ENCODE measurements at regions not wholly inside any gene's neighbourhood (a gene's known extent, or its start where the extent isn't known, plus 50 kb on each side); places are given as distances from the start of the nearest gene placed in this dataset.

DNA sequence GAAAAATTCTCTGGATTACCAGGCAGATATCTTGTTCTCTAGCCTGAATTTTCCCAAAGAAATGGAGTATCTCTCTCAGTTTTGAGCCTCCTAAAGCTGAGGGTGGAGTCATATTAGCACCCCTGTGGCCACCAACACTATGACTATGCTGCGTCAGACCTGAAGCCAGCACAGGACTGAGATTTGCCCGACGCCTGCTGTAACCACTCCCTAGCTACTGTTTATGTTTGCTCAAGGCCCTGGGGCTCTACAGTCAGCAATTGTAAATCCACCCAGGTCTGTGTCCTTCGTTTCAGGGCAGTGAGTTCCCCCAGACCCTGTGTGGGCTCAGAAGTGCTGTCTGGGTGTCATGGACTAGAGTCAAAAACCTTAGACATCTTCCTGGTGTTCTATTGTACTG is 61.4 kb downstream of the ZXDA start:
- DNase-seq (ENCODE audit: extremely low read depth in 1 of 2, low read depth in 1 of 2): no peak

DNA sequence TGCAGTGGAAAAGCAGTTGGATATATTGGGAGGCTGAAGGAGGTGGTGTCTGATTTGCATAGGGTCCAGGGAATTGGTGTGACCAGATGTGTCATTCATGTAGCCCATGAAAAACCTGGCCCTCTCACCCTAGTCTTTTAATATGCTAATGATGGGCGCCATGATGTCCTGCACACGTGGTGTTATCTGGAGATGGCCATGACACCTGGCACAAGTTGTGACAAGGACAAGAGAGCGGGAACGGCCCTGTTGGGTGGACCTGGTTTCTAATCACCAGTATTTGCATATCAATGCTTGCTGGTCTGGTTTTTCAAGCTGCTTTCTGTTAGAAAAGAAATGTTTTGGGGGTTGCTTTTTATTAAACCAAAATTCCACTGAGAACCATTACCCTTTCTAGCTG is 87.4 kb downstream of the ZXDA start:
- no peak for DNase-seq (ENCODE audit: extremely low read depth in 1 of 2, low read depth in 1 of 2)

DNA sequence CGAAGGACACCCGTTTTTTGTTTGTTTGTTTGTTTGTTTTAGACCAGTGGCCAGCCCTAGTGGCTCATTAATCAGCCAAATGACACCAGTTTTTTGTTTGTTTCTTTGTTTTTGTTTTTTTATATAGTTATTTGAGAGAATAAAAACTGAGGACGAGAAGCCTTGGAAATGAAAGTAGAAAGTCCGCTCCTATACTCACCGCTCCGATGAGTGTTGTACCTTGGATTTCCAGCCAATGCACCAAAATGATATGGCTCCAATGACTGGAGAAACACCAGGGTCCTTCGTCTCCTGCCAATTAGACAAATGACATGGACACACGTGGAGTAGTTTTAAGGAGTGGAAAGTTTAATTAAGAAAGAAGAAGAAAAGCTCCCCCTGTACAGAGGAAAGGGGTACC is 87.9 kb downstream of the ZXDA start:
- DNase-seq (ENCODE audit: extremely low read depth in 1 of 2, low read depth in 1 of 2): no peak

DNA sequence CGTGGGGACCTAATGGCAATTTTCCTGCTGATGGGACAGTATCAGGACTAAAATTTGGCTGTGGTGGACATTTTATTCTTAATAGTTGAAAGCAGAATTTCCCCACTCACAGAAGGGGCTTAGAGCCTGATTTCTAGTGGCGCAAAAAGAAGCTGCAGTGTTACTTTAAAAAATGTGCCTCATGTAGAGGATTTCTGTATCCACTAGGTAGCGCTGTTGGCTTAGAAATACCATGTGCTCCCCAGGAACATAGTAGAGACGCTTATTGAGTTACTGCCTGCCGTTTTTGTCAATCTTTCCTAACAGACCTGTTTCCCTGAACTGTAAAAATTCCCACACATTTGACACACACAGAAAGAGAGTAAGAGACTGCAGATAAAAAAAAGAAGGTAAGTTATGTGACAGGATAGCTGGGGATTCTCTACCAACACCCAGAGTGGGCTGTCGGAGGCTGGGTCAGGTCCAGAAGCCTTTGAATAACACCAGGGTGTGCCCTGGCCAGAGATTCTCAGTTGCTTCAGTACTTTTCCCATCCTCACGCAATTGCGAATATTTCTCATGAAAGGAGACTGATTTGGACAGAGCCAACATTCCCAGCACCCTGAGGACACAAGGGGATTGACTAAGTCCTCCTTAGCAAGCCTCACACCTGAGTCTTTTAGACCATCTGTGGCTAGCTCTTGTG is 88.4 kb downstream of the ZXDA start:
- peak in 1 of 2 donors; percentile 3 for DNase-seq (ENCODE audit: extremely low read depth in 1 of 2, low read depth in 1 of 2)

DNA sequence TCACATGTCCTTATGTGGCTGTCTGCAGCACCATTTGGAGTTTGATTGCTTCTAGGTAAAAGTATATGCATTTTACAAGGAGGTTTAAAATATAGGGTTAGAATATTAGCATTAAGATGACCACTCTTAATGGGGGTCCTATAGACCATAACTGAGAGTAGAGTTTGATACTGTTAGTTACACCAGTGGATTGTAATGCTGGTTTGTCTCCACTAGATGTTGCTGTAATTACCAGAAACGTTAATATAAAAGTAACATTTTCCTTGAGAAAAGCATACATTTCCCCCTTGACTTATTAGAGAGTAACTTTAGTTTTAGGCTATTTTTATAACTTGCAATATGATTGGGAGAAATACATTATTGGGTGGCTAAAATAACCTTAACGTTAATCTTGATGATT is 93.0 kb downstream of the ZXDA start:
- no peak for DNase-seq (ENCODE audit: extremely low read depth in 1 of 2, low read depth in 1 of 2)

DNA sequence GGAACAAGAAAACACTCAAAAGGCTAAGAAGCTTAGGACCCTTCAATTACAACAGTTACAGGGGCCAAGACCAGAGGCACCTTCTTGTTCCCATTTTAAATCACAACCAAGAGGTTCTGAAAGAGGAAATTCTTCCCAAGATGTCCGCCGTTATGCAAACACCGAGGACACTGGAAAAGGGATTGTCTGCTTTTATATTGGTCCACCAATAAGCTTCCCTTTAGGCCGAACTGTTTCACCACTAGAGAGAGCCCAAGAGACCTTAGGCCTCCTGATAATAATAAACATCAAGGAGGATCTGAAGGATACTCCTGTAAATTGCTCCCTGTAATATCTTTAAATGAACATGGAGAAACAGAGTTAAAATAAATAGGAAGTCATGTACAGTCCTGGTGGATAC is 92.6 kb upstream of the NLRP2B start:
- DNase-seq (ENCODE audit: extremely low read depth in 1 of 2, low read depth in 1 of 2): no peak

DNA sequence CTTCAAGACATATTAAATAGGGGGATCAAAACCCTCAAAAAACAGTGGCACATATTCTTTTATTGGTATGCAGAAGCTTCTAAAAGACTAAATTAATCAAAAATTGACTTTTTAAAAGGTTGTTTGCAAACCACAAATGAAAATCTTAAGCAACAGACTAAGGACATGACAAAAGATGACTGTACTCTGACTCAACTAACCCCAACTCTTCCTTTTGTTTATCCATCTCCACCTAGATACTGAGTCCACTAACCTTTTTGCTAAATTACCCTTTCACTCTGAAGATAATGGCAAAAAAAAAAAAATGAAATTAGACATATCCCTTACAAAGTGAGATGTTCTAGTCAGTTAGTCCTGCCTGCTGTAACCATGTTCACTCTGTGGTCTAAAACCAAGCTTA is 91.6 kb upstream of the NLRP2B start:
- DNase-seq (ENCODE audit: extremely low read depth in 1 of 2, low read depth in 1 of 2): no peak

DNA sequence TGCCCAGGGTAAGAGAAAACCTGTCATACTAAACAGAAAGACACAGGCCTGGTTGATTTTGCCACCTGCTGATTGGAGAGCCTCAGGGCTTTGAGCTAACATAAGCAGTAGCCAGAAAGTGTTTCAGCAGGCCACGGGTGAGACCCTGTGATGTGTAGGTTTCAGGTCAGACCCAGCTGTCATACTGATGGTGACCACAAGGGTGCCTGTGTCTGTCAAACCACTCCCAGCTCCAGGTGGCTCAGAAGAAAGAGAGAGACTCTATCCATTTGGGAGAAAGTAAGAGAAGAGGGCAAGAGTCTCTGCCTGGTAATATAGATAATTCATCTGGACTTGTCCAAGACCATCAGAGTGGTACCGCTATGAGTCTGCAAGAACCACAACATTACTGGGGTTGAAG is 72.8 kb upstream of the NLRP2B start:
- DNase-seq (ENCODE audit: extremely low read depth in 1 of 2, low read depth in 1 of 2): no peak

DNA sequence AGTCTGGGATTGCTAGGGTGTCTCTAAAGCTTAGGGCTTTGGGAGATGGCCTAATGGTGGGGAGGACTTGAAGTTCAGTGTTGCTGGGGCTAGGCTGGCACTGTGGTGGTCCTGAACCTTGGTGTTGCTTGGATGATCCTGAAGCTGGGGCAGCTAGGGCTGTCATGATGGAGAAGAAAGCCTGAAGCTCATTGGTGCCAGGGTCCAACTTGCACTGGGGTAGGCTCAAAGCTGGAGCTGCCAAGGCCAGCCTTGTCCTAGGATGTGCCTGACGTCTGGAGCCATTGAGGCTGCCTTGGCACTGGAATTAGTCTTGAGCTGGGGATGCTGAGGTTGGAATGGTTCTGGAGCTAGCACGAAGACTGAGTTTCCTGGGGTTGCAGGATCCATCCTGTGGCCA is 61.0 kb upstream of the NLRP2B start:
- DNase-seq (ENCODE audit: extremely low read depth in 1 of 2, low read depth in 1 of 2): no peak

DNA sequence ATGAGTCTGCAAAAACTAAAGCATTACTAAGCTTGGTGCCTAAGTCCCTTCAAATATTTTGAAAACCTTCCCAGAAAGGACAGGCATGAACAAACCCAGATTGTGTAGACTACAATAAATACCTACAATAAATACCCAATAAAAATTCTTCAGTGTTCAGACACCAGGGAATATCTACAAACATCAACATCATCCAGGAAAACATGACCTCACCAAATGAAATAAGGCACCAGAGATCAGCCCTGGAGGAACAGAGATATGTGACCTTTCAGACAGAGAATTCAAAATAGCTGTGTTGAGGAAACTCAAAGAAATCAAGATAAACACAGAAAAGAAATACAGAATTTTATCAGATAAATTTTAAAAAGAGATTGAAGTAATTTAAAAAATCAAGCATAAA is 57.8 kb upstream of the NLRP2B start:
- no peak for DNase-seq (ENCODE audit: extremely low read depth in 1 of 2, low read depth in 1 of 2)
